Stomach (tissue), 4 donors: ENCODE measurements at regions not wholly inside any gene's neighbourhood (a gene's known extent, or its start where the extent isn't known, plus 50 kb on each side); places are given as distances from the start of the nearest gene placed in this dataset.

ENCODE experiments used
- EP300 ChIP-seq: sonication (generic); formaldehyde crosslinking; IDR thresholded peaks from one replicate; pipeline ENCODE4 v1.6.1; 2017; ENCODE audit warnings: antibody characterized with exemption
- POLR2A ChIP-seq, 4 donors: fragments of 450-650 bp; IDR thresholded peaks; one replicate each; pipeline ENCODE4 v1.6.1; 2016; ENCODE audit warnings: antibody characterized with exemption in 4 of 4, control low read depth in 2 of 4, mild to moderate bottlenecking in 1 of 4, moderate library complexity in 1 of 4
- TF ChIP-seq, protein P1 (sequence below), 7 experiments: fragments of 450-650 bp in 4 of 7; fragments of 200-600 bp in 3 of 7; sonication (generic) in 3 of 7; IDR thresholded peaks; one replicate each; pipeline ENCODE4 v1.5.1; 2016 to 2019; ENCODE audit warnings: antibody characterized with exemption in 7 of 7, control low read depth in 2 of 7, mild to moderate bottlenecking in 1 of 7

- TF ChIP-seq POLR2A (IDR thresholded peaks at IDR 0.05) (no peak), EP300 (no peak)
- TF ChIP-seq, protein P1, sequence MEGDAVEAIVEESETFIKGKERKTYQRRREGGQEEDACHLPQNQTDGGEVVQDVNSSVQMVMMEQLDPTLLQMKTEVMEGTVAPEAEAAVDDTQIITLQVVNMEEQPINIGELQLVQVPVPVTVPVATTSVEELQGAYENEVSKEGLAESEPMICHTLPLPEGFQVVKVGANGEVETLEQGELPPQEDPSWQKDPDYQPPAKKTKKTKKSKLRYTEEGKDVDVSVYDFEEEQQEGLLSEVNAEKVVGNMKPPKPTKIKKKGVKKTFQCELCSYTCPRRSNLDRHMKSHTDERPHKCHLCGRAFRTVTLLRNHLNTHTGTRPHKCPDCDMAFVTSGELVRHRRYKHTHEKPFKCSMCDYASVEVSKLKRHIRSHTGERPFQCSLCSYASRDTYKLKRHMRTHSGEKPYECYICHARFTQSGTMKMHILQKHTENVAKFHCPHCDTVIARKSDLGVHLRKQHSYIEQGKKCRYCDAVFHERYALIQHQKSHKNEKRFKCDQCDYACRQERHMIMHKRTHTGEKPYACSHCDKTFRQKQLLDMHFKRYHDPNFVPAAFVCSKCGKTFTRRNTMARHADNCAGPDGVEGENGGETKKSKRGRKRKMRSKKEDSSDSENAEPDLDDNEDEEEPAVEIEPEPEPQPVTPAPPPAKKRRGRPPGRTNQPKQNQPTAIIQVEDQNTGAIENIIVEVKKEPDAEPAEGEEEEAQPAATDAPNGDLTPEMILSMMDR (IDR thresholded peaks at IDR 0.05), result no peak
These were observed 106.0 kb upstream of the FAM78B start for GRCh38 chr1:166272851-166273250.
